ENCODE measurements at regions not wholly inside any gene's neighbourhood (a gene's known extent, or its start where the extent isn't known, plus 50 kb on each side); places are given as distances from the start of the nearest gene placed in this dataset.
A peak's percentile ranks its signal among the peaks of the same experiment; 100 is the strongest.

DNA sequence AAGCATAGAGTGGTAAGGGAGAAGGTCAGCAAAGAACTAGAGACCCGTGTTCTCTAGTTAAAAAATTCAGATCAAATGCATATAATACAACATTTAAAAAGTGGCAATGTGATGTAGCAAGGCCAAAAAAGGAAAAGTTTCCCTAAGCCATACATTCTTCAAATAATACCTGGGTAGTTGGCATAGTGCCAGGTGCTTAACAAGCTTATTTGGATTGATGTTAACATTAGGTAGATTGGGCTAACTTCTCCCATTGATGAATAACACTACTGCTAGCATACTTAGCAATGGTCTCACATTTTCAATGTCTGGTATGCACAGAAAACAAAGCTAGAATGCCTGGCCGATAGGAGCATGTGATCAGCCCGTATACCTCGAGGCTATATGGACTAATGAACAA, 283.6 kb upstream of the RARB start:
- no peak for ATAC-seq (replicated peaks in 6 of 8)
- WGBS, 10 experiments = 17 to 100% (median 91%) methylated on average over 1 to 4 of the region's 4 CpGs; no CpG with 5 or more reads in 2 of the 10 experiments
- no peak overlapping the region for H3K4me3 ChIP-seq
- H3K4me1 ChIP-seq (replicated peaks in 1 of 2) = no peaks in the 10 kb centered on the region
- in situ Hi-C loops (cut with MboI; ENCODE audit: low pct_unique_long_range_greater_than_20kb in 2 of 9, low sequenced_read_pairs in 9 of 9, unreplicated experiment in 9 of 9) = no loop called here
- H3K27ac ChIP-seq = no peak overlapping the region

GRCh38 chr3:25145176-25145575, 282.9 kb upstream of the RARB start:
- WGBS, 10 experiments = 0 to 100% (median 93%) methylated on average over 1 of the region's 1 CpG; no CpG with 5 or more reads in 4 of the 10 experiments

GRCh38 chr3:25150199-25150598, 277.9 kb upstream of the RARB start:
- in situ Hi-C loops (cut with MboI; ENCODE audit: low pct_unique_long_range_greater_than_20kb in 2 of 9, low sequenced_read_pairs in 9 of 9, unreplicated experiment in 9 of 9) = no loop called here
- 40 to 100% (median 86%) methylated on average over 1 of the region's 1 CpG; no CpG with 5 or more reads in 3 of the 10 experiments for WGBS, 10 experiments
- H3K4me1 ChIP-seq (replicated peaks in 1 of 2) = peaks cover 7 to 12% of the 10 kb centered on the region in 2 donors
- ATAC-seq (replicated peaks in 6 of 8) = no peak
- no peak overlapping the region for H3K27ac ChIP-seq
- no peak overlapping the region for H3K4me3 ChIP-seq

More at GRCh38 chr3:25145176-25145575, 282.9 kb upstream of the RARB start:
- no peak overlapping the region for H3K27ac ChIP-seq
- no peaks in the 10 kb centered on the region for H3K4me1 ChIP-seq (replicated peaks in 1 of 2)
- H3K4me3 ChIP-seq = no peak overlapping the region
- in situ Hi-C loops (cut with MboI; ENCODE audit: low pct_unique_long_range_greater_than_20kb in 2 of 9, low sequenced_read_pairs in 9 of 9, unreplicated experiment in 9 of 9) = no loop called here
- no peak for ATAC-seq (replicated peaks in 6 of 8)

- Histone ChIP-seq H3K27ac (no peak overlapping the region), H3K4me1 (replicated peaks in 1 of 2) (peaks cover 17 to 21% of the 10 kb centered on the region in 2 donors), H3K4me3 (no peak overlapping the region)
- ATAC-seq (replicated peaks in 6 of 8) = peak in 3 of 8 experiments; percentile 84 to 90 (median 86)
- WGBS, 10 experiments = 2 to 94% (median 69%) methylated on average over 3 to 9 of the region's 10 CpGs
- in situ Hi-C loops (cut with MboI; ENCODE audit: low pct_unique_long_range_greater_than_20kb in 2 of 9, low sequenced_read_pairs in 9 of 9, unreplicated experiment in 9 of 9) = no loop called here
These were observed 276.7 kb upstream of the RARB start for GRCh38 chr3:25151281-25151902.

DNA sequence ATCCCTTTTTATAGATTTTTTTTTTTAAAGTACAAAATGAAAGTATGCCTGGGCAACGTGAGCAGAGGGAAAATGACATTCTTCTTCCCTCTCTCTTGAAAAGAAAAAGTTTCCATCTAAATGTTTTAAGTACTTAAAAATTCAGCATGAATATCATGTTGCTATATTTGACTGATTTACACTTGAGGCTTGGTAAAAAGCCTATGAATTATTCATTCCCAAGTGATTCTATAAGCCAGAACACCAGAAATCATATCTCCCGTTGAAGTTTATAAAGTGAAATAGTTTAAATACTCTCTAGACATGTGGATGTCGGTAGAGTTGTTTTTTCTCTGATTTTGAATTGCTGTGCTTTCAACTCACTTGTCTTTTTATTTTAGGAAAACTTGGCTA, 276.2 kb upstream of the RARB start:
- in situ Hi-C loops (cut with MboI; ENCODE audit: low pct_unique_long_range_greater_than_20kb in 2 of 9, low sequenced_read_pairs in 9 of 9, unreplicated experiment in 9 of 9) = no loop called here
- 0 to 89% (median 79%) methylated on average over 1 to 3 of the region's 3 CpGs for WGBS, 10 experiments
- H3K27ac ChIP-seq = no peak overlapping the region

GRCh38 chr3:25153136-25153535, 274.9 kb upstream of the RARB start:
- in situ Hi-C loops (cut with MboI; ENCODE audit: low pct_unique_long_range_greater_than_20kb in 2 of 9, low sequenced_read_pairs in 9 of 9, unreplicated experiment in 9 of 9) = no loop called here
- 43 to 100% (median 94%) methylated on average over 1 to 9 of the region's 9 CpGs; no CpG with 5 or more reads in 1 of the 10 experiments for WGBS, 10 experiments
- no peak overlapping the region for H3K4me3 ChIP-seq
- no peak overlapping the region for H3K27ac ChIP-seq
- no peak for ATAC-seq (replicated peaks in 6 of 8)
- peaks cover 27 to 30% of the 10 kb centered on the region in 2 donors for H3K4me1 ChIP-seq (replicated peaks in 1 of 2)

More for the DNA sequence above, 276.2 kb upstream of the RARB start:
- H3K4me3 ChIP-seq = no peak overlapping the region
- ATAC-seq (replicated peaks in 6 of 8) = peak in 3 of 8 experiments; percentile 9 to 56 (median 9)
- peaks cover 19 to 26% of the 10 kb centered on the region in 2 donors for H3K4me1 ChIP-seq (replicated peaks in 1 of 2)

- Histone ChIP-seq H3K4me3 (no peak overlapping the region), H3K4me1 (replicated peaks in 1 of 2) (peaks cover 27 to 30% of the 10 kb centered on the region in 2 donors), H3K27ac (no peak overlapping the region)
- in situ Hi-C loops (cut with MboI; ENCODE audit: low pct_unique_long_range_greater_than_20kb in 2 of 9, low sequenced_read_pairs in 9 of 9, unreplicated experiment in 9 of 9) = no loop called here
- ATAC-seq (replicated peaks in 6 of 8) = peak in 3 of 8 experiments; percentile 33 to 46 (median 43)
- WGBS, 10 experiments = 0 to 100% (median 93%) methylated on average over 1 of the region's 1 CpG; no CpG with 5 or more reads in 2 of the 10 experiments
These were observed 274.5 kb upstream of the RARB start for GRCh38 chr3:25153561-25153960.

- WGBS, 10 experiments = 0 to 81% (median 20%) methylated on average over 1 to 4 of the region's 4 CpGs; no CpG with 5 or more reads in 1 of the 10 experiments
- in situ Hi-C loops (cut with MboI; ENCODE audit: low pct_unique_long_range_greater_than_20kb in 2 of 9, low sequenced_read_pairs in 9 of 9, unreplicated experiment in 9 of 9) = no loop called here
- Histone ChIP-seq H3K4me3 (no peak overlapping the region), H3K27ac (peak overlapping the region; percentile 73 to 91), H3K4me1 (replicated peaks in 1 of 2) (peaks cover 30 to 33% of the 10 kb centered on the region in 2 donors)
- peak in 5 of 8 experiments; percentile 84 to 94 (median 93) for ATAC-seq (replicated peaks in 6 of 8)
These were observed 272.2 kb upstream of the RARB start for GRCh38 chr3:25155652-25156471.

- Histone ChIP-seq H3K4me1 (replicated peaks in 1 of 2) (peaks cover 23 to 31% of the 10 kb centered on the region in 2 donors), H3K27ac (peak overlapping the region; percentile 88 to 90), H3K4me3 (no peak overlapping the region)
- ATAC-seq (replicated peaks in 6 of 8) = peak; percentile 21 to 85 (median 77)
- in situ Hi-C loops (cut with MboI; ENCODE audit: low pct_unique_long_range_greater_than_20kb in 2 of 9, low sequenced_read_pairs in 9 of 9, unreplicated experiment in 9 of 9) = no loop called here
- 0 to 68% (median 10%) methylated on average over 1 to 5 of the region's 5 CpGs for WGBS, 10 experiments
These were observed 271.4 kb upstream of the RARB start for GRCh38 chr3:25156626-25157025.

DNA sequence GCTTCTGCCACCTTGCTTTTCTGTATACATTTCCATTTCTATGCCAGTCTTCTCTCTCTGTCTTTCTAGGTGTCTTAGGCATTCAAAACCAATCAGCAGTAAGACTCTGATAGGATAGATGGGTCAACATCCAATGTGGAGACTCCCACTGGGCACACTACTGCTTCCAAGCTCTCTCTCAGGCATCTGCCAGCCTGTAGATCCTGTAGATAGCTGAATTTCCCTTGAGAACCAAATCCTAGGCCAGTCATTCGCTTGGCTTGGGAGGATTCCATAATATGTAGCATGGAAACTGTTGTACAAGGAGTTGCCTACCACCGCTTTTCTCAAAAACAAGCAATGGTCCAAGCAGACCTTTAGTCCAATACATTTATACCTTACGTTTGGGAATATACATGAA, 262.8 kb upstream of the RARB start:
- in situ Hi-C loops (cut with MboI; ENCODE audit: low pct_unique_long_range_greater_than_20kb in 2 of 9, low sequenced_read_pairs in 9 of 9, unreplicated experiment in 9 of 9) = no loop called here
- no peak for ATAC-seq (replicated peaks in 6 of 8)
- H3K4me3 ChIP-seq = no peak overlapping the region
- no peak overlapping the region for H3K27ac ChIP-seq
- 11 to 100% (median 97%) methylated on average over 1 to 3 of the region's 3 CpGs; no CpG with 5 or more reads in 4 of the 10 experiments for WGBS, 10 experiments
- peaks cover 5 to 9% of the 10 kb centered on the region in 2 donors for H3K4me1 ChIP-seq (replicated peaks in 1 of 2)

DNA sequence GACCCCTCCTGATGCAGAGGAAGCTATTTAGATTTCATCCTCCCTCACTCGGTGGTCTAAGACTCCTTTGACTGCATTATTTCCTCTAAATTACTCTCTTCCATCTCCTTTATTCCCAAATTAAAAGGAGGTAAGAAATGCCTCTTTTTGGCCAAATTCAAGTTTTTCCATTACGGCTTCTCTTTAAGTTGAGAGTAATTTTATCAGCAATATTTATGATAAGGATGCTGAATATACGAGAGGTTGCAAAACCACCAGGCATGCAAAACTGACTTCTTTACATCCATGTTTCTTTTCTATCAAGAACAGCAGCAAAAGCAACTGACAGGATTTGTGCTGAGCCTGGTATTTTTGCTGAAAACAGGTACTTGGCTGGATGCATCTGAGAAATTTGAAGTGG, 262.0 kb upstream of the RARB start:
- WGBS, 10 experiments = 5 to 100% (median 94%) methylated on average over 1 to 3 of the region's 3 CpGs; no CpG with 5 or more reads in 1 of the 10 experiments

DNA sequence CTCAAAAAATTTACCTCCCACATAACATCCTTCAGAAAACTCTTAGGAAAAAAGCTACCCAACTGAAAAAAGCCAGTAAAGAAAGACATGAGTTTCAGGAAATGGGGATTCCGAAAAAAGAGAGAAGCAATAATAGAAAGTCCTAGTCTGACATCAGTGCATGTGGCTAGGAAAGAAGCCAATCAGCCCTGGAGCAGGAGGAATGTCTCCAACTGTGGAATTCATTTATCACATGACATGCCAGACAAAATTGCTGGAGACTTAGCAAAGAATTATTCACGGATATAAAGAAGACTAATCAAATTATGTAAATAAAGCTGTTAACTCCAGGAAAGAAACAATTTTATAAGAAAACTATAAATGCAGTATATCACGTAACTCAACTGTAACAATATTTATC, 258.9 kb upstream of the RARB start:
- H3K4me1 ChIP-seq (replicated peaks in 1 of 2) = peaks cover 10 to 18% of the 10 kb centered on the region in 2 donors
- WGBS, 10 experiments = 8 to 100% (median 87%) methylated on average over 2 to 3 of the region's 3 CpGs

More for the DNA sequence above, 262.0 kb upstream of the RARB start:
- Histone ChIP-seq H3K27ac (no peak overlapping the region), H3K4me1 (replicated peaks in 1 of 2) (peaks cover 5 to 6% of the 10 kb centered on the region in 2 donors), H3K4me3 (no peak overlapping the region)
- in situ Hi-C loops (cut with MboI; ENCODE audit: low pct_unique_long_range_greater_than_20kb in 2 of 9, low sequenced_read_pairs in 9 of 9, unreplicated experiment in 9 of 9) = no loop called here
- no peak for ATAC-seq (replicated peaks in 6 of 8)

DNA sequence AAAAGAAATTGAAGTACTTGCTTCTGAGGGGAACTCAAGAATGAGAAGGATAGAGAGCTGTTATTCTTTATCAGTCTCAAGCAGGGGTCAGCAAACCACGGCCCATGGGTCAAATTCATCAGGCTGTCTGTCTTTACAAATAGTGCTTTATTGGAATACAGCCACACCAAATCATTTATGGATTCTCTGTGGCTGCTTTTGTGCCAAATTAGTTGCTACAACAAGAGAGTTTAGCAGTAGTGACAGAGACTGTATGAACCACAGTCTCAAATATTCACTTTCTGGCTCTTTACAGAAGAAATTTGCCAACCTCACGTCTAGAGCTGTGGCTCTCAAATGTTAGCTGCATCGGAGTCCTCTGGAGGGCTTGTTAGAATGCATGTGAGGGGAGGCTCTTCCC, 258.0 kb upstream of the RARB start:
- in situ Hi-C loops (cut with MboI; ENCODE audit: low pct_unique_long_range_greater_than_20kb in 2 of 9, low sequenced_read_pairs in 9 of 9, unreplicated experiment in 9 of 9) = no loop called here
- Histone ChIP-seq H3K27ac (no peak overlapping the region), H3K4me1 (replicated peaks in 1 of 2) (peaks cover 10 to 18% of the 10 kb centered on the region in 2 donors), H3K4me3 (no peak overlapping the region)
- no peak for ATAC-seq (replicated peaks in 6 of 8)
- 0 to 57% (median 40%) methylated on average over 1 to 3 of the region's 3 CpGs; no CpG with 5 or more reads in 1 of the 10 experiments for WGBS, 10 experiments

More for the DNA sequence above, 258.9 kb upstream of the RARB start:
- ATAC-seq (replicated peaks in 6 of 8) = no peak
- H3K27ac ChIP-seq = no peak overlapping the region
- in situ Hi-C loops (cut with MboI; ENCODE audit: low pct_unique_long_range_greater_than_20kb in 2 of 9, low sequenced_read_pairs in 9 of 9, unreplicated experiment in 9 of 9) = no loop called here
- no peak overlapping the region for H3K4me3 ChIP-seq
